HEK293 (cell line): ENCODE measurements at regions not wholly inside any gene's neighbourhood (a gene's known extent, or its start where the extent isn't known, plus 50 kb on each side); places are given as distances from the start of the nearest gene placed in this dataset.

Experiments used
- CTCF ChIA-PET: fragments of 350-600 bp; formaldehyde crosslinking; extraction: SDS; loops from one replicate; lab custom pipeline; 2021; ENCODE audit warnings: antibody characterized with exemption; lab: Yijun Ruan, JAX
- POLR2A ChIA-PET: fragments of 300-600 bp; formaldehyde crosslinking; extraction: SDS; loops from one replicate; lab custom pipeline; 2020; ENCODE audit warnings: antibody characterized with exemption, inconsistent platforms; lab: Yijun Ruan, JAX
- H3K27ac ChIP-seq: fragments of 200-500 bp; sonication (Bioruptor generic); 2 replicates; pipeline ENCODE4 v1.5.1; 2014; ENCODE audit warnings: low read depth, low read length, control low read depth, inconsistent platforms; ENCODE audit errors: extremely low read depth
- H3K36me3 ChIP-seq, 2 experiments: fragments of 200-500 bp in 1 of 2; sonication (Bioruptor generic) in 1 of 2; 1 replicate in 1 of 2; 2 replicates in 1 of 2; pipeline ENCODE4 v1.5.1; 2014 to 2017; ENCODE audit warnings: inconsistent platforms in 2 of 2, low read length in 2 of 2; ENCODE audit not compliant: control insufficient read depth in 2 of 2, insufficient read depth in 1 of 2
- H3K4me1 ChIP-seq: fragments of 200-500 bp; sonication (Bioruptor generic); 2 replicates; pipeline ENCODE4 v1.5.1; 2014; ENCODE audit warnings: mild to moderate bottlenecking, low read length, inconsistent platforms; ENCODE audit not compliant: control insufficient read depth, insufficient read depth
- H3K4me3 ChIP-seq: 2 replicates; pipeline ENCODE4 v1.5.1; 2011; ENCODE audit warnings: low read depth, mild to moderate bottlenecking, control low read depth, low read length, moderate library complexity
- H3K9me3 ChIP-seq: fragments of 200-500 bp; sonication (Bioruptor generic); 2 replicates; pipeline ENCODE4 v1.5.1; 2014; ENCODE audit warnings: low read depth, low read length, inconsistent platforms; ENCODE audit not compliant: control insufficient read depth, insufficient read depth
- KLF17 ChIP-seq: fragments of 450-650 bp; formaldehyde crosslinking; IDR thresholded peaks from 2 replicates; pipeline ENCODE4 v1.5.1; 2016; ENCODE audit warnings: missing biosample characterization, missing genetic modification characterization
- MZF1 ChIP-seq: fragments of 450-650 bp; formaldehyde crosslinking; IDR thresholded peaks from 2 replicates; pipeline ENCODE4 v1.5.1; 2017; ENCODE audit warnings: missing biosample characterization, missing genetic modification characterization, borderline replicate concordance
- ZBTB17 ChIP-seq: fragments of 450-650 bp; formaldehyde crosslinking; IDR thresholded peaks from 2 replicates; pipeline ENCODE4 v1.5.1; 2016; ENCODE audit warnings: missing biosample characterization, missing genetic modification characterization
- ZNF175 ChIP-seq: fragments of 450-650 bp; formaldehyde crosslinking; IDR thresholded peaks from 2 replicates; pipeline ENCODE4 v1.5.1; 2016; ENCODE audit warnings: missing biosample characterization, missing genetic modification characterization
- ZNF214 ChIP-seq: fragments of 450-650 bp; formaldehyde crosslinking; IDR thresholded peaks from 2 replicates; pipeline ENCODE4 v1.5.1; 2017; ENCODE audit warnings: missing biosample characterization, mild to moderate bottlenecking, missing genetic modification characterization, borderline replicate concordance
- ZNF24 ChIP-seq: fragments of 450-650 bp; formaldehyde crosslinking; IDR thresholded peaks from 2 replicates; pipeline ENCODE4 v1.5.1; 2016; ENCODE audit warnings: missing biosample characterization, missing genetic modification characterization
- ZNF266 ChIP-seq: fragments of 450-650 bp; formaldehyde crosslinking; IDR thresholded peaks from 2 replicates; pipeline ENCODE4 v1.5.1; 2016; ENCODE audit warnings: missing biosample characterization, missing genetic modification characterization, low read depth
- ZNF274 ChIP-seq, 2 experiments: fragments of 200-500 bp in 1 of 2; fragments of 450-650 bp in 1 of 2; sonication (Bioruptor generic) in 1 of 2; formaldehyde crosslinking in 1 of 2; IDR thresholded peaks; 2 replicates each; pipeline versions ENCODE4 v1.5.1 to v1.6.1; 2014 to 2016; ENCODE audit warnings: borderline replicate concordance in 1 of 2, inconsistent platforms in 1 of 2, low read length in 1 of 2, missing biosample characterization in 1 of 2, missing genetic modification characterization in 1 of 2
- ZNF280D ChIP-seq: fragments of 450-650 bp; formaldehyde crosslinking; IDR thresholded peaks from 2 replicates; pipeline ENCODE4 v1.5.1; 2016; ENCODE audit warnings: missing biosample characterization, missing genetic modification characterization
- ZNF404 ChIP-seq: fragments of 450-650 bp; formaldehyde crosslinking; IDR thresholded peaks from 2 replicates; pipeline ENCODE4 v1.5.1; 2017; ENCODE audit warnings: missing biosample characterization, missing genetic modification characterization
- ZNF621 ChIP-seq: fragments of 450-650 bp; formaldehyde crosslinking; IDR thresholded peaks from 2 replicates; pipeline ENCODE4 v1.5.1; 2017; ENCODE audit warnings: missing biosample characterization, missing genetic modification characterization
- ZNF664 ChIP-seq: fragments of 450-650 bp; formaldehyde crosslinking; IDR thresholded peaks from 2 replicates; pipeline ENCODE4 v1.5.1; 2016; ENCODE audit warnings: missing biosample characterization, missing genetic modification characterization
- ZNF701 ChIP-seq: fragments of 450-650 bp; formaldehyde crosslinking; IDR thresholded peaks from 2 replicates; pipeline ENCODE4 v1.5.1; 2016; ENCODE audit warnings: missing biosample characterization, missing genetic modification characterization
- ZNF707 ChIP-seq: fragments of 450-650 bp; formaldehyde crosslinking; IDR thresholded peaks from 2 replicates; pipeline ENCODE4 v1.5.1; 2016; ENCODE audit warnings: missing biosample characterization, missing genetic modification characterization
- ZNF776 ChIP-seq: fragments of 450-650 bp; formaldehyde crosslinking; IDR thresholded peaks from 2 replicates; pipeline ENCODE4 v1.5.0; 2017; ENCODE audit warnings: missing biosample characterization, missing genetic modification characterization, borderline replicate concordance
- ZNF777 ChIP-seq: fragments of 450-650 bp; formaldehyde crosslinking; IDR thresholded peaks from 2 replicates; pipeline ENCODE4 v1.5.1; 2017; ENCODE audit warnings: missing biosample characterization, missing genetic modification characterization, borderline replicate concordance
- ZSCAN4 ChIP-seq: fragments of 450-650 bp; formaldehyde crosslinking; IDR thresholded peaks from 2 replicates; pipeline ENCODE4 v1.5.1; 2017; ENCODE audit warnings: missing biosample characterization, missing genetic modification characterization

- no peaks in the 10 kb centered on the region for H3K4me1 ChIP-seq
These were observed 440.7 kb downstream of the CMPK2 start for GRCh38 chr2:6425032-6425431.

GRCh38 chr2:6429210-6429986 lies 436.3 kb downstream of the CMPK2 start:
- TF ChIP-seq ZNF777 (tag by site-specific recombination), result no peak
- TF ChIP-seq, all 188 proteins: peak for 0
- Histone ChIP-seq H3K27ac (no peak overlapping the region), H3K36me3 (no peaks in the 10 kb centered on the region), H3K4me3 (no peak overlapping the region), H3K4me1 (no peaks in the 10 kb centered on the region), H3K9me3 (no peaks in the 10 kb centered on the region)
- ChIA-PET CTCF (interaction anchor here (0.9 kb wide), 1 partner anchor 23 kb away, joined by 3 read pairs; no protein-coding TSS in a partner anchor), POLR2A (no interaction called here)

More at GRCh38 chr2:6425032-6425431, 440.7 kb downstream of the CMPK2 start:
- POLR2A ChIA-PET, result no interaction called here
- no peak for TF ChIP-seq ZNF266 (tag by site-specific recombination)
- TF ChIP-seq ZNF274 (IDR thresholded peaks at IDR 0.05; ENCODE audit: low read length), result no peak
- TF ChIP-seq ZNF274 (tag by site-specific recombination; IDR thresholded peaks at IDR 0.05; ENCODE audit: borderline replicate concordance), result no peak
- Histone ChIP-seq H3K4me3 (no peak overlapping the region), H3K36me3 (no peaks in the 10 kb centered on the region), H3K9me3 (no peaks in the 10 kb centered on the region), H3K27ac (no peak overlapping the region)
- CTCF ChIA-PET, result no interaction called here

- Histone ChIP-seq H3K36me3 (no peaks in the 10 kb centered on the region), H3K27ac (no peak overlapping the region), H3K9me3 (no peaks in the 10 kb centered on the region), H3K4me1 (no peaks in the 10 kb centered on the region), H3K4me3 (no peak overlapping the region)
- ChIA-PET CTCF (no interaction called here), POLR2A (no interaction called here)
- TF ChIP-seq ZNF664 (tag by site-specific recombination) (no peak), ZNF214 (tag by site-specific recombination) (no peak), ZNF707 (tag by site-specific recombination) (no peak), KLF17 (tag by site-specific recombination) (no peak), ZNF280D (tag by site-specific recombination) (no peak), ZBTB17 (tag by site-specific recombination) (no peak), ZNF24 (no peak), ZNF776 (tag by site-specific recombination) (no peak), ZSCAN4 (tag by site-specific recombination) (no peak), MZF1 (no peak), ZNF404 (tag by site-specific recombination) (no peak), ZNF175 (tag by site-specific recombination) (no peak), ZNF701 (tag by site-specific recombination) (no peak), ZNF621 (tag by site-specific recombination) (no peak)
These were observed 431.3 kb downstream of the CMPK2 start for GRCh38 chr2:6434438-6434837.
